Stimulated activated CD4-positive, alpha-beta T cell treated with anti-CD3 and anti-CD28 coated beads, Interleukin-1b, Interleukin-23, amount 100 ng/mL, for 1 hour (primary cell): ENCODE measurements at regions not wholly inside any gene's neighbourhood (a gene's known extent, or its start where the extent isn't known, plus 50 kb on each side); places are given as distances from the start of the nearest gene placed in this dataset.

Source experiments
- DNase-seq, 2 donors: peaks; one replicate each; pipeline ENCODE4 v3.0.0-alpha.2; 2020; ENCODE audit warnings: low read depth in 2 of 2

- DNase-seq, result no peak
Observed at GRCh38 chr16:55154956-55155355, 169.0 kb upstream of the IRX6 start.

DNA sequence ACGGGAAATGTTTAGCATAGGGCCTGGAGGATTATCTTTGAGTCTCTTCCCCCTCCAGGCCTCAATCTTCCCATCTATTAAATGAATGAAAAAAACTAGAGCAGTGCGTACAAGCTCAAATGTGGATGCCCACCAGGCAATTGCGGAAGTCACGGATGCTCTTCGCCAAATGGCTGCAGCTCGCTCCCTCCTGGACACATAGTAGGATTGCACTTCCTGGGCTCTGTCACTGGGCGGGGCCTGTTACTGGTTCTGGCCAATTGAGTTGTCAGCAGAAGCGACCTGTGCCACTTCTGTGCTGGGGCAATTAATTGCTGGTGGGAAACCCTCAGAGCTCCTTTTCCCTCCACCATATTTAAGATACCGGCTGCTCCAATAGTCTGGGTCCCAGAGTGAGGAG, 168.2 kb upstream of the IRX6 start:
- DNase-seq, result no peak

DNA sequence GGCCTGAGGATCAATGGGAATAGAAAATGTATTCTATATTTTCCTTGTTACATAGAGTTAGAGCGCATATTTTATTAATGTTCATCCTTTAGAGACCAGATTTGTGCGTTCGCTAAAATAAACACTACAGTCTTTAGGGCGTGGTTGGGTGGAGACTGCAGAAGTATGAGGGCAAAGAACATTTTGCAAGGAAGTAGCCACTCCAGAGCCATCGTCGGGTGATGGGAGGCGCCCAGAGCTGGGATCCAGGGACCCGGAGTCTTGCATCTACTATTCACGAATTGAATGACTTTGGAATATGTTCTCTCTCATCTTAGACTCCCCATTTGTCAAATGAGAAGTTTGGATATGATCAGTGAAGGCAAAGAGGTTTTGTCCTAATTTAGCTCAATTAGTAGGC, 154.2 kb upstream of the IRX6 start:
- no peak for DNase-seq

- DNase-seq, result no peak
Observed at GRCh38 chr16:55171241-55171640, 152.8 kb upstream of the IRX6 start.

DNA sequence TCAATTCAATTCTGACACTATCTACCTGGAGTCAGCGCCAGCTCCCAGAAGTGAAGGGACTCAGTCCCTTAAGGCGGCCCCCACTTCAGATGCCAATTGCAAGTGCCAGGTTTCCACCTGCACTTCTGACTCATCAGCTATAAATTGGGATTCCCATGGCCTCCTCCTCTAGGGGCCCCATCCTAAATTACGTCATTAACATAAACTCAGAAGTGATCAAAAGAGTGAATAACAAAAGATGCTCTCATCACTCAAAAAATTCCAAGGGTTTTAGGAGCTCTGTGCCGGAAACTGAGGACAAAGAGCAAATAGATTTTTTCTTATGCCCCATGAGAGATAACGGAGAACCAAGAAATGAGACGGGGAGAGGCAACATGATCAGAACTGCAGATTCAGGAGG, 148.6 kb upstream of the IRX6 start:
- no peak for DNase-seq

- no peak for DNase-seq
Observed at GRCh38 chr16:55176901-55177300, 147.1 kb upstream of the IRX6 start.

DNA sequence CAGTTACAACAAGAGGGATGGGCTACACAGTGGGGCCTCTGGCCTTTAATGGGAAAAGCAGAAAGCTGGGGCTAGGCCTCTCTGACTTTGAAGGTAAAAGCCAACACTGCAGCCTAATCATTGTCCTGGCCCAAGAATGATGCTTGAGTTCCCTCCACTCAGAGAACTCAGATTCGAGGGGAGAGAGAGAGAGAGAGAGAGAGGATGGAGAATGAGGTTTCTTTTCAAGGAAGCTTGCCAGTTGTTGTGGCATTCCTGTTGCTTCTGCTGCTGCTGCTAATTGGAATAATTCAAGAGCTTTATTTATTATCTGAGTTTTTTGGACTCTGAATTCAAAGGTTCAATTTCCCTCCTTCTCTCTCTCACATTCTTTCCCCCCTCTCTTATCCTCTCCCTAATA, 144.6 kb upstream of the IRX6 start:
- no peak for DNase-seq

GRCh38 chr16:55179852-55180585, 144.0 kb upstream of the IRX6 start:
- DNase-seq, result no peak

- DNase-seq, result no peak
Observed at GRCh38 chr16:55184052-55184451, 140.0 kb upstream of the IRX6 start.

- DNase-seq, result no peak
Observed at GRCh38 chr16:55184619-55185018, 139.4 kb upstream of the IRX6 start.

GRCh38 chr16:55189224-55189623, 134.8 kb upstream of the IRX6 start:
- DNase-seq, result no peak

- no peak for DNase-seq
Observed at GRCh38 chr16:55189682-55190636, 134.0 kb upstream of the IRX6 start.

GRCh38 chr16:55192734-55193133, 131.3 kb upstream of the IRX6 start:
- DNase-seq, result no peak

GRCh38 chr16:55203570-55203969, 120.4 kb upstream of the IRX6 start:
- no peak for DNase-seq

DNA sequence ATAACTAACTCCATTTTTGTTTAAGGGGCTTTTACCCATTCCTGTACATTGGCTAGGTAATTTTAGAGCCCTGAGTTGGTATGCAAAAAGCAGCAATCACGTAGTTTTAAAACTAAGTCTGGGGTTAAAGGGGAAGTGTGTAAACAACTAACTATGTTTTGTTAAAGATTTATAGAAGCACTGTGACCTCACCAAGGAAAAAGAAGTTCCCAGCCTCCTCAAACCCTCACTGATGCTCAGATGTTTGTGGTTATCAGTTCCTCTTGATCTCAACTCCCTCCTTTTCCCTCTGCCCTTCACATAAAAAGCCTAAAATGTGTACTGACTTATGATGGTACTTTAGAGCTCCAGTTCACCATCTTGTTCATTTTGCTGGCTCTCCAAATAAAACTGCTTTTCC, 119.9 kb upstream of the IRX6 start:
- DNase-seq, result no peak

- DNase-seq, result no peak
Observed at GRCh38 chr16:55204923-55205322, 119.1 kb upstream of the IRX6 start.

GRCh38 chr16:55207693-55208428, 116.1 kb upstream of the IRX6 start:
- no peak for DNase-seq

DNA sequence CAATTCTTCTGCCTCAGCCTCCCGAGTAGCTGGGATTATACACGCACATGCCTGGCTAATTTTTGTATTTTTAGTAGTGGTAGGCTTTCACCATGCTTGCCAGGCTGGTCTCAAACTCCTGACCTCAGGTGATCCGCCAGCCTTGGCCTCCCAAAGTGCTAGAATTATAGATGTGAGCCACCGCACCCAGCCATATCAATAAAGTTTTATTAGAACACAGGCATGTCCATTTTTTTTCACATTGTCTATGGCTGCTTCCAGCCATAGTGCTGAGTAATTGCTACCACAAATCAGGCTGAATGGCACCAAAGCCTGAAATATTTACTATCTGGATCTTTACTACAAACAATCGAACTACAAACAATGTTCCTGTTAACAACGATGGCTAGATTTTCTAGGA, 114.4 kb upstream of the IRX6 start:
- no peak for DNase-seq

DNA sequence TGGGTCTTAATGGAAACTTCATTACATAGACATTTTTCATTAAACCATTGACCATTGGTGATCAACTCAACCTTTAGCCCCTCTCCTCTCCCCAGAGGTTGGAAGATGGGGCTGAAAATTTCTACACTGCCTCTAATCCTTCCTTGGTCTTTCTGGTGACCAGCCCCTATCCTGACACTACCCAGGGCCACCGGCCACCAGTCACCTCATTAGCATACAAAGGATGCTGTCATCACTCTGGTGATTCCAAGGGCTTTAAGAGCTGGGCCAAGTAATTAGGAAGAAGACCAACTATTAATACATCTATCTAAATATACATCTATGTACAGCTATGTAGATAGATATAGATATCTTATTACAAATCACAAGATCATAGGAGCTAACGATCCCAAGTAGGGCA, 111.2 kb upstream of the IRX6 start:
- no peak for DNase-seq

GRCh38 chr16:55214412-55214811, 109.6 kb upstream of the IRX6 start:
- no peak for DNase-seq

DNA sequence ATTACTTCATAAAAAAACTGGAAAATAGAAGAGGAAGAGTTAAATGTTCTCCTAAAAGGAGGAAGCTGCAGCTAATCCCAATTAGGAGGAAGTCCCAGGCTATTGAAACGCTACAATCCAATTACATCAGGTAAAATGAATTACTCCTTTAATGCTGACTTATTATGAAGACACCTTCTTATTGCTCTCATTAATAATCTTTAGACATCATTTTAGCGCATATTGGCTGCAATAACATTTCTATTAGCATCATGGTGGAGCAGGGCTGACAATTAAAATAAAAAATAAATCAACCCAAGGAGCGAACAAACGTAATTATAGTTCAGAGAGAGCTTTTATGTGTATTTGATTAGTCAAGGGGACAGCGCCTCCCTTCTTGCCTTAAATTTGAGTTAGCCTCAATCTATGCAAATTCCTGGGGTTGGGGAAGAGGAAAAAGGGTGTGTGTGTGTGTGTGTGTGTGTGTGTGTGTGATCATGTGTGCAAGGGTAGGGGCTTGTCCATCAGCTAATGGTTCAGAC, 109.0 kb upstream of the IRX6 start:
- no peak for DNase-seq

GRCh38 chr16:55217392-55217791, 106.6 kb upstream of the IRX6 start:
- no peak for DNase-seq
